SU-DHL-6 (cell line): ENCODE measurements at regions not wholly inside any gene's neighbourhood (a gene's known extent, or its start where the extent isn't known, plus 50 kb on each side); places are given as distances from the start of the nearest gene placed in this dataset.

Experiments used
- H2AFZ ChIP-seq: fragments of 200-600 bp; sonication (generic); 2 replicates; pipeline ENCODE4 v1.6.1; 2014; ENCODE audit warnings: low read depth, mild to moderate bottlenecking, moderate library complexity, mixed read lengths, antibody characterized with exemption, low read length; ENCODE audit not compliant: severe bottlenecking
- H3F3A ChIP-seq: fragments of 200-600 bp; shearing (Covaris generic); 2 replicates; pipeline ENCODE4 v1.6.0; 2016; ENCODE audit warnings: antibody characterized with exemption, mild to moderate bottlenecking; ENCODE audit not compliant: insufficient read depth
- H3K27ac ChIP-seq: fragments of 200-600 bp; sonication (generic); 2 replicates; pipeline ENCODE4 v1.5.1; 2016; ENCODE audit warnings: low read depth, mild to moderate bottlenecking, low read length, moderate library complexity, mixed read lengths
- H3K27me3 ChIP-seq: fragments of 200-600 bp; sonication (generic), shearing (Covaris generic); 2 replicates; pipeline ENCODE4 v1.6.0; 2014; ENCODE audit warnings: mild to moderate bottlenecking, low read length
- H3K36me3 ChIP-seq: fragments of 200-600 bp; sonication (generic); 2 replicates; pipeline ENCODE4 v1.6.1; 2014; ENCODE audit warnings: mild to moderate bottlenecking, low read length, mixed read lengths
- H3K4me2 ChIP-seq: fragments of 300-600, 200-600 bp; shearing (Covaris generic), sonication (generic); 2 replicates; pipeline ENCODE4 v1.6.0; 2014; ENCODE audit warnings: low read length, low read depth, mild to moderate bottlenecking; ENCODE audit not compliant: poor library complexity, severe bottlenecking
- H3K4me3 ChIP-seq: fragments of 200-600 bp; sonication (generic); 2 replicates; pipeline ENCODE4 v1.5.1; 2014; ENCODE audit warnings: antibody characterized with exemption, low read length, mild to moderate bottlenecking, mixed read lengths; ENCODE audit not compliant: insufficient read depth, poor library complexity, severe bottlenecking
- H3K79me2 ChIP-seq: fragments of 200-600 bp; sonication (generic); 2 replicates; pipeline ENCODE4 v1.6.1; 2014; ENCODE audit warnings: mild to moderate bottlenecking, low read length, moderate library complexity; ENCODE audit not compliant: insufficient read depth
- H3K9ac ChIP-seq: fragments of 200-600 bp; sonication (generic); 2 replicates; pipeline ENCODE4 v1.7.0; 2014; ENCODE audit warnings: mild to moderate bottlenecking, low read length
- H3K9me2 ChIP-seq: fragments of 200-600 bp; sonication (generic); replicated peaks from 2 replicates; pipeline ENCODE4 v1.6.1; 2014; ENCODE audit warnings: low read length; ENCODE audit not compliant: insufficient read depth
- H3K9me3 ChIP-seq: fragments of 200-600 bp; sonication (generic); 2 replicates; pipeline ENCODE4 v1.6.1; 2014; ENCODE audit warnings: low read length, mixed read lengths; ENCODE audit not compliant: insufficient read depth
- H4K20me1 ChIP-seq: fragments of 200-600 bp; sonication (generic); 2 replicates; pipeline ENCODE4 v1.6.1; 2014; ENCODE audit warnings: low read depth, mild to moderate bottlenecking, antibody characterized with exemption, low read length, moderate library complexity, mixed read lengths
- EZH2phosphoT487 ChIP-seq: fragments of 200-600 bp; sonication (generic), shearing (Covaris generic); conservative IDR thresholded peaks from 2 replicates; pipeline ENCODE4 v1.6.1; 2018; ENCODE audit warnings: mild to moderate bottlenecking, antibody characterized with exemption, low read length, moderate library complexity, mixed read lengths
- TF ChIP-seq, protein P1 (sequence below): fragments of 200-600 bp; sonication (generic); IDR thresholded peaks from one replicate; pipeline ENCODE4 v1.5.1; 2017; ENCODE audit warnings: antibody characterized with exemption, mild to moderate bottlenecking, low read length, moderate library complexity; ENCODE audit not compliant: insufficient read depth, poor library complexity, severe bottlenecking

DNA sequence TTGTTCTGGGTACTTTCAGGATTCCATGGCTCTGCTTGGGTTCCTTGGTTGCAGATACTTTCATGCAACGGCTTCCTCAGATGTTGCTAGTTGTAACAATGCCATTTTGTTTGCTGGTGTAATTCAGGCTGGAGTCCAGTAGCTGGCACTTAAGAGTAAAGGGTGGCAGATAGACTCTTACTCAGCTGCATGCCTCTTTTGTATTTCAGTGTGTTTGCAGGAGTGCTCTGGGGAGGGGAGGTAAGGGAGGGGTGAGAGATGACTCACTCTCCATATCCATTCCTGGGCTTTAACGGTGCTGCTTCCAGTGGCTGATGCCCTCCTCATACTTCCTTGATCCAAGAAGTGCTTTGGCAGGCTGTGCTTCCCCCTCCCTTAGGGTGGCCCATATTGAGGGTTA is 155.2 kb downstream of the ZNF330 start:
- H3K36me3 ChIP-seq: no peaks in the 10 kb centered on the region
- TF ChIP-seq EZH2phosphoT487: no peak
- TF ChIP-seq, protein P1, sequence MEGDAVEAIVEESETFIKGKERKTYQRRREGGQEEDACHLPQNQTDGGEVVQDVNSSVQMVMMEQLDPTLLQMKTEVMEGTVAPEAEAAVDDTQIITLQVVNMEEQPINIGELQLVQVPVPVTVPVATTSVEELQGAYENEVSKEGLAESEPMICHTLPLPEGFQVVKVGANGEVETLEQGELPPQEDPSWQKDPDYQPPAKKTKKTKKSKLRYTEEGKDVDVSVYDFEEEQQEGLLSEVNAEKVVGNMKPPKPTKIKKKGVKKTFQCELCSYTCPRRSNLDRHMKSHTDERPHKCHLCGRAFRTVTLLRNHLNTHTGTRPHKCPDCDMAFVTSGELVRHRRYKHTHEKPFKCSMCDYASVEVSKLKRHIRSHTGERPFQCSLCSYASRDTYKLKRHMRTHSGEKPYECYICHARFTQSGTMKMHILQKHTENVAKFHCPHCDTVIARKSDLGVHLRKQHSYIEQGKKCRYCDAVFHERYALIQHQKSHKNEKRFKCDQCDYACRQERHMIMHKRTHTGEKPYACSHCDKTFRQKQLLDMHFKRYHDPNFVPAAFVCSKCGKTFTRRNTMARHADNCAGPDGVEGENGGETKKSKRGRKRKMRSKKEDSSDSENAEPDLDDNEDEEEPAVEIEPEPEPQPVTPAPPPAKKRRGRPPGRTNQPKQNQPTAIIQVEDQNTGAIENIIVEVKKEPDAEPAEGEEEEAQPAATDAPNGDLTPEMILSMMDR: no peak
- no peak overlapping the region for H3K4me3 ChIP-seq
- H3K9ac ChIP-seq: no peak overlapping the region
- no peaks in the 10 kb centered on the region for H3K9me3 ChIP-seq
- no peaks in the 10 kb centered on the region for H3K9me2 ChIP-seq
- no peaks in the 10 kb centered on the region for H3K27me3 ChIP-seq
- no peaks in the 10 kb centered on the region for H3K79me2 ChIP-seq
- H2AFZ ChIP-seq: no peak overlapping the region
- H3F3A ChIP-seq: no peaks in the 10 kb centered on the region
- H3K27ac ChIP-seq: no peak overlapping the region
- H3K4me2 ChIP-seq: no peak overlapping the region
- no peaks in the 10 kb centered on the region for H4K20me1 ChIP-seq

DNA sequence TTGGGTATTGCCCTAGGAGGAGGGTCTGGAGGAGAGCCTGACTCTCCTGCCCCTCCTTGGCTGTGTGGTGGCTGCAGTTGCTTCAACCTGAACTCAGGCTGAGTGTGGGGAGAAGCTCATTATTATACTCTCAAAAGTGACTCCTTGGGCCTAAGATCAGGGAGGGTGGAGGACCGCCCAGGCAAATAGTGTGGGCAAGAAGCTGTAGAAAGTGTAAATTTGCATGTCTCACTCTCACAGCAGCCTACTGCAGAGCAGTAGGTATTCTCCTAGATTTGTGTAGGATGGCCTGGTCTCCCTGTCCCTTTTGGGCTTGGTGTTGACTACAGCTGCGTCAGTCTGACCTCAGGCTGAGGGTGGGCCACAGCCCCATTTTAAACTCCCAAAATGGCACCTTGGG is 156.1 kb downstream of the ZNF330 start:
- Histone ChIP-seq H3K4me3 (no peak overlapping the region), H3K79me2 (no peaks in the 10 kb centered on the region), H4K20me1 (no peaks in the 10 kb centered on the region), H3K9me3 (no peaks in the 10 kb centered on the region), H3K27me3 (no peaks in the 10 kb centered on the region), H3K4me2 (no peak overlapping the region), H3K27ac (no peak overlapping the region), H3K36me3 (no peaks in the 10 kb centered on the region), H2AFZ (no peak overlapping the region), H3K9ac (no peak overlapping the region), H3K9me2 (no peaks in the 10 kb centered on the region), H3F3A (no peaks in the 10 kb centered on the region)
- TF ChIP-seq, protein P1: no peak
- TF ChIP-seq EZH2phosphoT487: no peak

DNA sequence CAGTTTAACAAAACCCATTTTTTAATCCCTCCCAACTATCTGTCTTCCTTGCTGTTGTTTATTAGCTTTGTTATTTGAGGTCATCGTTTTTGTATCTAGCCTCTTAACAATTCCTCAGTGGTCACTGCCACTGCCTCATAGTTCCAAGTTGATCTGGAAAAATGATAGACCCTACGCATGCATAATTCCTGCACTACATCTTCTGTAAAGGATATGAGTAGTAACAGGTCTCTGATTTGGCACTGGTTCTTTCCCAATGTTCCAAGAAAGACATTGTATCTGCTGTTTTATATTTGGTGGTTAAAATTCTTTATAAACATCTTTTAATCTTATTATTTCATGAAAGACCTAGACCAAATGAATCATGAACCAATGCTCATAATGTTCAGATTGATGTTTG is 166.6 kb downstream of the ZNF330 start:
- TF ChIP-seq EZH2phosphoT487: no peak
- TF ChIP-seq, protein P1: no peak
- Histone ChIP-seq H3K9me2 (no peaks in the 10 kb centered on the region), H3K9me3 (no peaks in the 10 kb centered on the region), H3F3A (no peaks in the 10 kb centered on the region), H3K4me2 (no peak overlapping the region), H3K36me3 (no peaks in the 10 kb centered on the region), H2AFZ (no peak overlapping the region), H4K20me1 (no peaks in the 10 kb centered on the region), H3K9ac (no peak overlapping the region), H3K27me3 (no peaks in the 10 kb centered on the region), H3K4me3 (no peak overlapping the region), H3K27ac (no peak overlapping the region), H3K79me2 (no peaks in the 10 kb centered on the region)
